Left hindlimb (tissue), 1 donor: ENCODE measurements at regions not wholly inside any gene's neighbourhood (a gene's known extent, or its start where the extent isn't known, plus 50 kb on each side); places are given as distances from the start of the nearest gene placed in this dataset.

Experiments
- DNase-seq: peaks from one replicate; pipeline ENCODE4 v3.0.0-alpha.2; 2018

DNA sequence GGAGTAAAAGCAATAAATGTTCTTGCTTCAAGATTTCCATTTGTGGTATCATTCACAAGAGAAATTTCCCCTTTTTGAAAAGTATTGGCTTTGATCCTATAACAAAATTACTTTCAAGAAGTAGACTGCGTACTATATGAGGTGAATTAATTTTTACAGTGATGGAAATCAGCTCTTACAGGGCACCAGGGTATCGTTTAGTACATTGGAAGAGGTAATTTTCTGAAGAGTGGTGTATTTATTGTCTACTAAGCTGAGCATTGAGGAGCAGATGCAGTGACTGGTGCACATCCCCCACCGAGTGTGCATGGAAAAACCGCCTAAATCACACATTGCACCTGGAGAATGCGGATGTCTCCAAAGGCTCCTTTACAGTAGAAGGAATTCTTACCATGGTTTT, 209.5 kb downstream of the SAMD5 start:
- DNase-seq, result no peak

DNA sequence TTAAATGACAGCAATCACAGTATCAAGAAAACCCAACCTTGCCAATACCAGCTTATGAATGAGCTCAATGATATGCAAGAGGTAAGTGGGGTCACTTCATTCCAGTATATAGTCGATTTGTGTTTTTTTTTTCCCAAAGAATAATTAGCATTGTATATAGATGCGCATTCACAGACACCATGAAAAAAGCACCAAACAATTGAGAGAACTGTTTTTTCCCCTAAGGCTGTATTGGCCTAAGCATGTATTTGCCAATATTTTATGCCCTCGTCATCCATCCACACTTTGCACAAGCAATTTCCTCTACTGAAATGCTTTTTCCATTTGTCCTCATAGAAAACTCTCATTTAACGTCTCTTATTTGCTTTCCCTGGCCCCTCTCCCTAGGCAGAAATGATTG, 213.7 kb downstream of the SAMD5 start:
- no peak for DNase-seq

DNA sequence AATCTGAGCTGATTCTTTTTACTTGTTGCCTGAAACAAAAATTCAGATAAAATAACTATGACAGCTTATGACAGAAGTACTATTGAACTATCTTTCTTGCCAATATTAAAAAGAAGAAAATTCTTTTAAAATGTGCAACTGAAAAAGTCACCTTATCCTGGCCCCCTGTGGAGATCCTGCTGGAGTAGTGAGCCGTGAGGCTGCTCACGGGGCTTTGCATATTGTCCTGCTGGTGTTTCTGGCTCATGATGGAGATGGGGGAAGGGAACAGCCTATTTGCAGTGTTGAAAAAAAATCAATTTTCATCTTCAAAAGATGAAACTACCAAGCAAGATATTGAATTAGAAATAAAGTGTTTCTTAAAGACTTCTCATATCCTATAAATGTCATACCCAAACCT, 216.0 kb downstream of the SAMD5 start:
- DNase-seq, result no peak

DNA sequence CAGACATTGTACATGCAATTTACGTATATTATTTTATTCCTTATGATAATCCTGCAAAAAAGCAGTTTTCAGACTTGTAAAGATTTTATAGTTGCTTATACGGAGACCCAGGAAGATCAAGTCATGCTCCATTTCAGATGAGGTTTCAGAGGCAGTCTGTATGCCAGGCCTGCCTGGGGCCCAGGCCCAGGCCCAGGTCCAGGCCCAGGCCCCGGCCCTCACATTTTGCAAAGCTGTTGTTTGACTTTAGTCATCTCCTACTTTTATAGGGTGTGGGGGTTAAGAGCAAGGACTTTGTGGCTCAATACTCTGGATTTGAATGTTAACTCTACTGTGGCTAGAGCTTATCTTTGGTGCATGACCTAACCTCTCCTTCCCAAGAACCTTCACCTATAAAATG, 217.9 kb downstream of the SAMD5 start:
- DNase-seq, result no peak

GRCh38 chr6:147728903-147729302, 220.4 kb downstream of the SAMD5 start:
- no peak for DNase-seq

DNA sequence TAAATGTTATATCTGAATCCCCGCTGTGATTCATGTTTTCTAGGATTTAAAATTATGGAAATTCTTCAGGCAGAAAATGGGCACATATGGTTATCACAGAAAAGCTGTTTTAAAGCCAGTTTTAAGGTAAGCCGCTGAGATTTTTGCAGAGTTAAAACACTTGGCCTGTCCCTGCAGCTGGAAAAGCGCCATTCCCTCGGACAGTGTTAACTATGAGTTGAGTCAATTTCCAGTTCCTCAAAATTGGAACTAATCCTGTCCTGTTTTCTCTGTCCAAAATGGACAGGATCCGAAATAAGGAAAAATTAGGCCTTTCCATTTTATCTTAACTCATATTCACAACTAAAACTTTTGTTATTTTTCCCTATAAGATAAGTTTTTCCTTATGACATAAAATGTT, 225.2 kb downstream of the SAMD5 start:
- no peak for DNase-seq

DNA sequence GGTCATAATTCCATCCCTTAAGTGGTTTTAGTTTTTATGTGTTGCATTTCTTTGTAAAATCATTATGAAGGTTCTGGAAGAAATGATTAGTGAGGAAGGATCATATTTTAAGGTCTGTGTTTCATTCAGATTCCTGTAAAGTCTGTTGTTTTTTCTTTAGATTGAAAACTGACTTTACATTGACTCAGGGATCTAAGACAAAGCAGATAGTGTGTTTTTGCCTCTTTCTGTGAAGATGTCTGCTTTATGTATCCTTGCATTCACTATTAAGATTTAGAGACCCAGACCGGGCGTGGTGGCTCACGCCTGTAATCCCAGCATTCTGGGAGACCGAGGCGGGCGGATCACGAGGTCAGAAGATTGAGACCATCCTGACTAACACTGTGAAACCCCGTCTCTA, 225.7 kb downstream of the SAMD5 start:
- DNase-seq, result no peak

GRCh38 chr6:147735924-147736323, 227.4 kb downstream of the SAMD5 start:
- DNase-seq, result no peak

- no peak for DNase-seq
Measured at GRCh38 chr6:147737115-147737514, 228.6 kb downstream of the SAMD5 start.

- DNase-seq, result no peak
Measured at GRCh38 chr6:147738099-147738498, 229.6 kb downstream of the SAMD5 start.

- peak; percentile 69 for DNase-seq
Measured at GRCh38 chr6:147738516-147739162, 230.1 kb downstream of the SAMD5 start.

DNA sequence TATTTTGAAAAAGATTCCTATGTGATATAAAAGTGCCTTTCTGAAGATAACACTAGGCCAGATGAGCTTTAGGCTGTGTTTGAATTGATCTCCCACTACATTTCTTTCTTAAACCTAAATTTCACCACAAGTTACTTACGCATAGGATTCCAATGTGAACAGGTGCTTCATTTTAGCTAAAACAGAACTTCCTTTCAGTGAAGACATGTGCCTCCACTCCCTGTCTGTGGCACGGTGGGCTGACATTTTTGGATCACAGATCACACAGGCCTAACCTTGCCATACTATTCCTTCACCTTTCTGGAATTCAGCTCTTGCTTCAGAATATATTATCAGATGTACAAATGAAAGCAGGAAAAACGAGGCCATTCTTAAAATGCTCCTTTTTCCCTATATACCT, 231.8 kb downstream of the SAMD5 start:
- no peak for DNase-seq

DNA sequence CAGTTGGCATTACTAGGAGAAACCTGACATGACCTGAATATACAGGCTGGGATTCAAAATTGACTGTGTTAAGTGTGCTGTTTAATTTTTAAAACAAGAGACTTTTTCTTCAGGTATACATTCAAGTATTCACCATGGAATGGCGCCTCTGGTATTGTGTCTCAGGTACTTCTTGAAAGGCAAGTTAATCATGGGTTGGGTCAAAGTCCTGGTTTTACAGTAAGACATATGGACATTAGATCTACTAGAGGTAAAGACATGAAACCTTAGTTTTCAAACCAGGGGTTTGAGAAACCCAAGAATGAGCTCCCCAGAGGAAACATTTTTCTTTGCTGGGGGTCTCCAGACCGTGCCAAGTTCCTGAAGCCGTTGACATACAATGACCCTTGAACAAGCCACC, 232.4 kb downstream of the SAMD5 start:
- DNase-seq, result no peak

DNA sequence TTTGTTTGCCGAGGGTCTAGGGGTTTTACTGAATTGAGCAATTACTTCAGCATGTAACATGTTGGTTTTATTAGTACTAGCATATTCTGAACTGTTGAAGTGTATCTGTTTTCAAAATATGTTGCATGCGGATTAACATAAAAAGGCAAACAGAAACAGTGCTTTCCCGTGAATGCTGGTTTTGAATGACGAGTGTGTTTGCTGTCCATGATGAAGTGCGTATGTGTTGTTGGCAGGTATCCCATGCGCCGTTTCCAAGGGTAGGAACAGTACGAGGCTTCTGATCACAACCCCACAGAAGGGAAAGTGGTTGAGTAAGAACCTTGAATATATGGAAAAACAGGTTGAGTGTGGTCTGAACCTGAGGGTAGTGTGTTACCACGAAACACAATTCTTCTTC, 232.9 kb downstream of the SAMD5 start:
- peak; percentile 60 for DNase-seq

- DNase-seq, result no peak
Measured at GRCh38 chr6:147742440-147742839, 233.9 kb downstream of the SAMD5 start.

DNA sequence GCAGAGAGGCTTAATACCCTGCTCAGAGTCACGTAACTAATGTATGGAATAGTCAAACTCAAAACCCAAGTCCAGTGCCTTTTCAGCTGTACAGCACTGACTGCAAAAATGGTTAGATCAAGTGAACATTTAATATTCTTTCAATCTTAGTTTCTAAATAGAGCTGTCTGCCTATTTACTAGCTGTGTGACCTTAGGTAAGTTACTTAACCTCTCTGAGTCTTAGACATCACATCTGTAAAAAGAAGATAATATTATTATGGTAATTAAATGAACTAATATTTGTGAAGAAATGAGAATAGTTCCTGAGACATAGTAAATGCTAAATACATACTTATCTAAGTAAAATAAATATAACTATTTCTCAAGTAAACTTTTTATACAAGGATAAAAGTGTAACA, 235.5 kb downstream of the SAMD5 start:
- no peak for DNase-seq

- DNase-seq, result no peak
Measured at GRCh38 chr6:147749331-147749730, 240.8 kb downstream of the SAMD5 start.

DNA sequence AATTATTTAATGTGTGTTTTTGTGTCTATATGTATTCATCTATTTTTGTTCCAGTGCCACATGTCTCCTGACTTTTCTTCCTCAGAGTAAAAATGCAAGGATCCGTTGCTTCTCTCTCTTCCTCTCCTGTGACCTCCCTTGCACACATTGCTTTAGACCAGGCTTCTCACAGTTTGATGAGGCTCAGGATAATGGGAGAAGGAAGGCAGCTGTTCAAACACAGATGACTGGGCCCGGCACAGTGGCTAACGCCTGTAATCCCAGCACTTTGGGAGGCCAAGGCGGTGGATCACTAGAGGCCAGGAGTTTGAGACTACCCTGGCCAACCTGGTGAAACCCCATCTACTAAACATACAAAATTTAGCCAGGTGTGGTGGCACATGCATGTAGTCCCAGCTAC, 241.9 kb downstream of the SAMD5 start:
- DNase-seq, result no peak

DNA sequence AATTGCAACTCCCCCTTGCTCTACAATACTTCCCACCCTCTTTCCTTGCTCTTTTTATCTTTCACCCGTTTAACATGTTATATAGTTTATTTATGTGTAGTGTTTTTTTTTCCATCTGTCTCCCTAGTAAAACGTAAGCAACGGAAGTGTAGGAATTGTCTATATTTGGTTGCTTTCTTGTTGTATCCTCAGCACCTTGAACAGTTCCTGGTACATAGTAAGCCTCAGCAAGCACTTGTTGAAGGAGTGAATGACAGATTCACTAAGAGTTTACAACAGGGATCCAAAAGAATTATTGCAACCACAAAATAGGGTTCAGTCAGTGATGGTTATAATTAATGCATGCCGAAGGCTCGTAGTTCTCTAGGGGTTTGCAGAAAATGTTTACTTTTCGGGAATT, 242.7 kb downstream of the SAMD5 start:
- DNase-seq, result no peak

DNA sequence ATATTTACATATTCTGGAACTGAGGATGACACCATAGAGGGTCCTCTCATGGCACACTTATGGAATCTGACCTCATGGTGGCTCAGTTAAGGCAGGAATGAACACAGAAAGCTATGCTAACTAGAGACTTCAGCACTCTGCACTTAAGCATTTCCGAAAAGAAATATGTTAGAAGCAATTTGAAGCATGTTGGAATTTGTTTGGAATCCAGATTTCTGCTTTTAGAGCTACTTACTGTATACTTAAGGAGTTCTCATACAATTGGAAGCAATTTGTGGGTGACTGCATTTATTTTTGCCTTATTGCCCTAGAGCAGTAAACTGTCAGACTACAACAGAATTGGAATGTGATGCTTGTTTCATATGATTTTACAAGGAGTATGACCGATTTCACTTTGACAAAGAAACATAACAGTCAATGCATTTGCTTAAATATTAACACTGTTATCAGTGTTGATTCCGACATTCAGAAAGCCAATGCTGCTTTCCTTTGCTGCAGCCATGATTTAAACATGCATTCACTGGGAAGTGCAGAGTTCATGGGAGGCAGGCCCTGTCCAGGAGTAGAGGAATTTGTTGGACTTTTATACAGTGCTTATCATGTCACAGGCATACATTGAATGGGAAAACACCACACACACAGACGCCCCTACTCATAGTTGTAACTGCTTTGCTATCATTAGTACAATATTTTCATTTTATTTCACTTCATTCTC, 244.4 kb downstream of the SAMD5 start:
- DNase-seq, result no peak

- no peak for DNase-seq
Measured at GRCh38 chr6:147755999-147756398, 247.5 kb downstream of the SAMD5 start.

GRCh38 chr6:147756891-147757290, 248.4 kb downstream of the SAMD5 start:
- DNase-seq, result no peak

GRCh38 chr6:147757291-147757690, 248.8 kb downstream of the SAMD5 start:
- DNase-seq, result no peak

DNA sequence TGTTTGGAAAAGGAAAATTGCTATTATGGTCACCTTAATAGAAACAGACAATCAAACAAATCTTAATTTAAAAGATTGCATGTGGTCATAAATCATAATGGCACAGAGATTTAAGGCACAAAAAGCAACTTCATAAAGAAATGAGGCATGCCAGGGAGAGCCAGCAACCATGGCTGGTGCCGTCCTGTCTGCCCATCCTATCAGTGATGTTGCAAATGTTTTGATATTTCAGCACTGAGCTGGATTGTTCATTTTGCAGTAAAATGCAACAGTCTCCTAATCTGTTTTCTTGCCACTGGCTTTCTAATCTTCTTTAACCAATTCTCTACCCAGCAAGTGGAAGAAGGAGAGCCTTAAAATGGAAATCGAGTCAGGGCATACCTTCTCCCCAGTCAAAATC, 249.8 kb downstream of the SAMD5 start:
- DNase-seq, result no peak

- no peak for DNase-seq
Measured at GRCh38 chr6:147759093-147759492, 250.6 kb downstream of the SAMD5 start.
